Mucosa of descending colon (tissue), 3 donors: ENCODE measurements at regions not wholly inside any gene's neighbourhood (a gene's known extent, or its start where the extent isn't known, plus 50 kb on each side); places are given as distances from the start of the nearest gene placed in this dataset.

Experiments
- ATAC-seq: fragments of 200-7000 bp; cut with Tn5 transposase; one replicate; pipeline ENCODE4 v1.9.1; 2020; ENCODE audit warnings: mild to moderate bottlenecking, moderate library complexity
- DNase-seq, 3 donors: peaks; one replicate each; pipeline ENCODE4 v3.0.0-alpha.2; 2020
- H3K36me3 ChIP-seq: fragments of 200-600 bp; one replicate; pipeline ENCODE4 v1.8.0; 2021; ENCODE audit warnings: low read depth, mild to moderate bottlenecking
- H3K4me1 ChIP-seq: fragments of 200-600 bp; one replicate; pipeline ENCODE4 v1.8.0; 2021; ENCODE audit warnings: low read depth, mild to moderate bottlenecking
- H3K4me3 ChIP-seq: fragments of 200-600 bp; one replicate; pipeline ENCODE4 v1.8.0; 2021; ENCODE audit warnings: mild to moderate bottlenecking
- H3K9me3 ChIP-seq: fragments of 200-600 bp; one replicate; pipeline ENCODE4 v1.8.0; 2021; ENCODE audit warnings: mild to moderate bottlenecking
- intact Hi-C, 2 donors: fragments of 100-400 bp; cut with DNase I in 1 of 2; cut with micrococcal nuclease in 1 of 2; formaldehyde crosslinking; loops; one replicate each; pipeline versions ENCODE4 v1.11.0 to v1.11.1; 2022; cut with DNase I, micrococcal nuclease
- TF ChIP-seq, protein P1 (sequence below): fragments of 200-600 bp; IDR thresholded peaks from one replicate; pipeline ENCODE4 v1.8.0; 2022; ENCODE audit warnings: antibody characterized with exemption, mild to moderate bottlenecking
- donor health status: DM: no; HTN: no; CAD: no; lungs with moderate emphysema.
- donor health status: DM: no; HTN: no; CAD: no.
- donor health status: DM: no; HTN: yes; CAD: no.

DNA sequence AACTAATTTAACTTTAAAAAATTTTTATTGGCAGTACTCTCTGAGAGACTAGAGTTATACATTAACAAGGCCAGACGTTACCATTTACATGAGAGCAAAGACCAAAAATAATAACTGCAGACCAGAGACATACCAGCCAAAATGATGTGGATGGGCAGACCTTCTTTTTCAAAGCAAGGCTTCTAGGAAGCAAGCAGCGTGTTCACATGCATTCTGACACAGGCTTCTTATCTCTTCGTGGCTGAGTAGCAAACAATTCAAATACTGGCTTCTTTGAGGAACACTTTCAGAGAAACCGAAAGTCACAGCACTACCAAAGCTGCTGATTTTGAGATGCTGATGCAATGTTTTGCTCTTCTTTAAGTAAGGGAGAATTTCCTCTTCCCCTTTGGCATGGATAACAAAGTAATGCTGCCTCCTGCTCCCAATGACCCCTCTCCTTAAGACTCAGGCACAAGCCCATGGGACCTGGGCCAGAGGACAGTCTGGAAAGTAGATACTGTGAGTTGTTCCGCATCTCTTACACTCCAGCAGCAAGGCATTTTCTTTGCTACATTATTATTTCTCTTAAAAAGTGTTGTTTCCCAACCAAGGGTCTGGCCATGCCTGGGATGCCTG is 181.9 kb downstream of the MREG start:
- intact Hi-C loops = no loop called here
- ATAC-seq (peak; percentile 67), DNase-seq (peak in 1 of 3 donors; percentile 42)

DNA sequence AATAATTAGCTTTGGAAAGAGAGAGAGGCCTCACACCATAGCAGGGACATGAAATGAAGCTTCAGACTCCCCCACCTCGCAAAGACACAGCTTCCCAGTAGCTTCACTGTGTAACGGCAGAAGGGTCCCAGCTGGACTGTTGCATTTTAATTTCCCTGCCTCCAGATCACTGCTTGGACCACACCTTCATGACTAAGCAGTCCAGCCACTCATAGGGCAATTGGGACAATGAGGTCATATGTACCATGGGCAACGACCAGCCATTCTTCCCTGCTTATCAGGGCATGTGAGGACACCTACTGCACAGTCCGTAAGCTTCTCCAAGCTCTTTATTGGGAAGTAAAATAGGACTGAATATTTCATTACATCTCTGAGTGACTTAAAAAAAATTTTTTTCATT is 183.0 kb downstream of the MREG start:
- intact Hi-C loops = no loop called here
- H3K9me3 ChIP-seq = no peaks in the 10 kb centered on the region
- TF ChIP-seq, protein P1, sequence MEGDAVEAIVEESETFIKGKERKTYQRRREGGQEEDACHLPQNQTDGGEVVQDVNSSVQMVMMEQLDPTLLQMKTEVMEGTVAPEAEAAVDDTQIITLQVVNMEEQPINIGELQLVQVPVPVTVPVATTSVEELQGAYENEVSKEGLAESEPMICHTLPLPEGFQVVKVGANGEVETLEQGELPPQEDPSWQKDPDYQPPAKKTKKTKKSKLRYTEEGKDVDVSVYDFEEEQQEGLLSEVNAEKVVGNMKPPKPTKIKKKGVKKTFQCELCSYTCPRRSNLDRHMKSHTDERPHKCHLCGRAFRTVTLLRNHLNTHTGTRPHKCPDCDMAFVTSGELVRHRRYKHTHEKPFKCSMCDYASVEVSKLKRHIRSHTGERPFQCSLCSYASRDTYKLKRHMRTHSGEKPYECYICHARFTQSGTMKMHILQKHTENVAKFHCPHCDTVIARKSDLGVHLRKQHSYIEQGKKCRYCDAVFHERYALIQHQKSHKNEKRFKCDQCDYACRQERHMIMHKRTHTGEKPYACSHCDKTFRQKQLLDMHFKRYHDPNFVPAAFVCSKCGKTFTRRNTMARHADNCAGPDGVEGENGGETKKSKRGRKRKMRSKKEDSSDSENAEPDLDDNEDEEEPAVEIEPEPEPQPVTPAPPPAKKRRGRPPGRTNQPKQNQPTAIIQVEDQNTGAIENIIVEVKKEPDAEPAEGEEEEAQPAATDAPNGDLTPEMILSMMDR = no peak
- H3K36me3 ChIP-seq = no peaks in the 10 kb centered on the region
- ATAC-seq (peak; percentile 84), DNase-seq (peak in 1 of 3 donors; percentile 40)
- peaks cover 17% of the 10 kb centered on the region for H3K4me1 ChIP-seq
- H3K4me3 ChIP-seq = no peak overlapping the region

More for the DNA sequence above, 181.9 kb downstream of the MREG start:
- TF ChIP-seq, protein P1 = no peak
- Histone ChIP-seq H3K9me3 (no peaks in the 10 kb centered on the region), H3K4me3 (no peak overlapping the region), H3K4me1 (peaks cover 17% of the 10 kb centered on the region), H3K36me3 (no peaks in the 10 kb centered on the region)

DNA sequence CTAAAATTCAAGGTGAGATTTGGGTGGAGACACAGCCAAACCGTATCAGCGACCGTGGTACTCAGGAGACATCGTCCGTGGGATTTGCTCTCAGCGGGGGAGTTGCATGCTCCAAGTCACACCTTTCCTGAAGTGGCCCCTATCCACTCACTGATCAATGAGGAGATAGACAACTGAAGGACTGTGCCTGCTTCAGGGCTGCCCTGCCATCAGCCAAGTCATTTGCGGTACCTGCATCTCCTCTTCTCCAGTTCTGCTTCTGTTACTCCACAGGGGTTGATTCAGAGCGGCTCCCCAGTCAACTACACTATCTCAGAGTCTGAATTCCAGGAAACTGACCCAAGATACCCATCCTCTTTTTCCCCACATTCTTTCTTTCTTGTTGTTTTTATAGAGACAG is 184.1 kb downstream of the MREG start:
- DNase-seq (no peak), ATAC-seq (no peak)
- no peaks in the 10 kb centered on the region for H3K36me3 ChIP-seq
- TF ChIP-seq, protein P1 = no peak
- no peaks in the 10 kb centered on the region for H3K9me3 ChIP-seq
- intact Hi-C loops = no loop called here
- H3K4me3 ChIP-seq = no peak overlapping the region
- peaks cover 17% of the 10 kb centered on the region for H3K4me1 ChIP-seq

DNA sequence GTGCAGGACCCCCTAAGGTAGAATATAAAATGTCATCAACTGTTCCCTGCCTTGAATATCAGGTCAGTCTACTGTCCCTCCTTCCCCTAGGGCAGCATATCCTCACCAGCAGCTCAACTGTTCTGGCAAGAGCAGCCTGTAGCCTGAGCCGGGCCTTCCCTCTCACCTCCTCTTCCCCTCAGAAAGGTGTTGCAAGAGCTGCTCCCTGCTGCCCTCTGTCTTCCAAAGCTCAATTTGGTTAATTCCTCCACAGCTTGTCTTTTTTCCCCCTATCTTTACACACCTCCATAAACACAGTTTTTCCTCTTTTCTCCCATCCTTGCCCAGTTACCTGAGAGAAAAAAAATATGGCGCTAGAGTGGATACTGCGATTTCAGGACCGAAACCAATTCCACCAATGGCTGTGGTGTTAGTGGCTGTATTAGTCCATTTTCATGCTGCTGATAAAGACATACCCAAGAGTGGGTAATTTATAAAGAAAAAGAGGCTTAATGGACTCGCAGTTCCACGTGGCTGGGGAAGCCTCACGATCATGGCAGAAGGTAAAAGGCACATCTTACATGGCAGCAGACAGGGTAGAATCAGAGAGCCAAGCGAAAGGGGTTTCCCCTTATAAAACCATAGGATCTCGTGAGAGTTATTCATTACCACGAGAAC is 184.7 kb downstream of the MREG start:
- Histone ChIP-seq H3K4me1 (peaks cover 17% of the 10 kb centered on the region), H3K9me3 (no peaks in the 10 kb centered on the region), H3K4me3 (no peak overlapping the region), H3K36me3 (no peaks in the 10 kb centered on the region)
- intact Hi-C loops = no loop called here
- ATAC-seq = peak; percentile 71
- TF ChIP-seq, protein P1 = peak; percentile 56
- peak; percentile 56 to 72 (median 60) for DNase-seq

DNA sequence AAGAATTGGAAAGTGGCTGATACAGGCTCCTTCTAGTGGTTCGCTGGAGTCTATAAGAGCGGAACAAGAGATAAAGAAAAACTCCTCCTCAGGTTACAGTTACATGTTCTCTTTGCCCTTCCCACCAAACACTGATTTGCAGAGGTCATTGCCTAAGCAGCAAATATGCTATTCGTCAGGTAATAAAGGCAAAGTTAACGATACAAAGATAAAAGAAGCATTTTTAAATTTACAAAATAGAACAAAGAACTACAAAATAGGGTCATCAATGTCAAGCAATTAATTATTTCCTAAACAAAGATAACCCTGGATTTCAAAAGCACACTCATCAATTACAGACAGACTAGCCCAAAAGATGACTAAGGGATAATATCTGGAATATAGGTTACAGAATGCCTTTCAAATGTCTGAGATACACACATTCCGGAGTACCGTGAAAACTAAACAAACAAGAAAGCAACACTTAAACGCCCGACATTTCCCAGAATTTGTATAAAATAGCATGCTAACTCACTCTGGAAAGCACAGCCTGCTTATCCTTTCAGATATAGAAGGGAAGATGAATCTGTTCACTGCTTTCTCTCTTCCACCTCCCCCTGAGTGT is 186.4 kb downstream of the MREG start:
- Histone ChIP-seq H3K36me3 (no peaks in the 10 kb centered on the region), H3K4me3 (no peak overlapping the region), H3K9me3 (no peaks in the 10 kb centered on the region), H3K4me1 (peaks cover 5% of the 10 kb centered on the region)
- intact Hi-C loops = no loop called here
- no peak for ATAC-seq
- no peak for DNase-seq
- TF ChIP-seq, protein P1 = no peak
